Smooth muscle cell (in vitro differentiated cells): ENCODE measurements at regions not wholly inside any gene's neighbourhood (a gene's known extent, or its start where the extent isn't known, plus 50 kb on each side); places are given as distances from the start of the nearest gene placed in this dataset.

Source experiments
- DNase-seq: peaks from one replicate; lab custom pipeline; 2025; ENCODE audit not compliant: unreplicated experiment; lab: John Stamatoyannopoulos, UW
- H2AFZ ChIP-seq: fragments of 200-600 bp; sonication (generic); 2 replicates; pipeline ENCODE4 v1.6.0; 2016; ENCODE audit warnings: antibody characterized with exemption, low read depth, mild to moderate bottlenecking
- H3F3A ChIP-seq: fragments of 200-600 bp; sonication (generic); 2 replicates; pipeline ENCODE4 v1.6.0; 2017; ENCODE audit warnings: antibody characterized with exemption, low read depth
- H3K27ac ChIP-seq: fragments of 200-600 bp; sonication (generic); 2 replicates; pipeline ENCODE4 v1.5.1; 2016; ENCODE audit warnings: low read depth, mild to moderate bottlenecking
- H3K27me3 ChIP-seq: fragments of 200-600 bp; sonication (generic); 2 replicates; pipeline ENCODE4 v1.6.1; 2016; ENCODE audit warnings: low read depth, mild to moderate bottlenecking
- H3K36me3 ChIP-seq: fragments of 200-600 bp; sonication (generic); 2 replicates; pipeline ENCODE4 v1.5.1; 2016; ENCODE audit warnings: low read depth
- H3K4me1 ChIP-seq: fragments of 200-600 bp; sonication (generic); 2 replicates; pipeline ENCODE4 v1.5.1; 2016; ENCODE audit warnings: low read depth
- H3K4me2 ChIP-seq: fragments of 200-600 bp; sonication (generic); 2 replicates; pipeline ENCODE4 v1.6.0; 2016; ENCODE audit warnings: mild to moderate bottlenecking
- H3K4me3 ChIP-seq: fragments of 200-600 bp; sonication (generic); 2 replicates; pipeline ENCODE4 v1.5.1; 2016; ENCODE audit warnings: mild to moderate bottlenecking
- H3K79me2 ChIP-seq: fragments of 200-600 bp; sonication (generic); 2 replicates; pipeline ENCODE4 v1.6.0; 2016; ENCODE audit warnings: low read depth, mild to moderate bottlenecking
- H3K9ac ChIP-seq: fragments of 200-600 bp; sonication (generic); 2 replicates; pipeline ENCODE4 v1.6.0; 2016; ENCODE audit warnings: low read depth
- H3K9me3 ChIP-seq: fragments of 200-600 bp; sonication (generic); replicated peaks from 2 replicates; pipeline ENCODE4 v1.5.1; 2016; ENCODE audit warnings: low read depth
- H4K20me1 ChIP-seq: fragments of 200-600 bp; sonication (generic); 2 replicates; pipeline ENCODE4 v1.6.0; 2016; ENCODE audit warnings: low read depth
- WGBS: methylation state at CpG from one replicate; pipeline ENCODE4 v1.1.7; 2016; ENCODE audit warnings: low lambda C conversion rate; 5-methylcytosine and 5-hydroxymethylcytosine counted together
- TF ChIP-seq, protein P1 (sequence below): fragments of 200-600 bp; sonication (generic); IDR thresholded peaks from 2 replicates; pipeline ENCODE4 v1.5.1; 2017; ENCODE audit warnings: borderline replicate concordance, mild to moderate bottlenecking, antibody characterized with exemption; ENCODE audit not compliant: insufficient read depth, poor library complexity, severe bottlenecking

DNA sequence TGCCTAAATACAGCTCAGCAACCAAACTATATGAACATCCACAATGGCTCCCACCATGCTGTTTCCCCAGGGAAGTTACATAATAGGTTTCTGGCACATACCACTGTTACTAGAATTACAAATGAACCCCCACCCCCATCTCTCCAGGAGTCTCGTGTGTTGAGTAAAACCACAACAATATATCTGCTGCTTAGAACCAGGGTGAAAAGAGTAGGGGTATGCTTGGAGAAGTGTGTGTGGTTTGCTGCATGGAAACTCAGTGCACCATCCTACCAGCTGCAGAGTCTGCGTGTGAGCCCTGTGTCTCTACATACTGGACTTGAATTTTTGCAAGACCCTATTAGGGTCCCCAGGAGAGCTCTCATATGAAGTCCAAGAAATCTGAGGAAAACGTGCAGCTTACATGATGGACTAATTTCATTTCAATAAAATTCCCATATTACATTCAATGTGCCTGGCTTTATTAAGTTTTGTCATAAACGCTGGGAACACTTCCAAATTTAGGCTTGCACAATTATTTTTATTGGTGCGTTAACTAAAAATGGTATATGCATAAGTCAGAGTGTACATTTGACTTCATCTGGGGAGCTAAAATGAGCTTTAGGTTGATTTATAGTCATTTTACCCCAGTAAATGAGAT is 104.5 kb upstream of the NFIB start:
- Histone ChIP-seq H3K27me3 (no peaks in the 10 kb centered on the region), H3K4me3 (no peak overlapping the region), H3K27ac (no peak overlapping the region), H3K79me2 (no peaks in the 10 kb centered on the region), H3K9ac (no peak overlapping the region), H3K36me3 (no peaks in the 10 kb centered on the region), H2AFZ (no peak overlapping the region), H3K4me1 (no peaks in the 10 kb centered on the region), H4K20me1 (no peaks in the 10 kb centered on the region), H3K4me2 (peak overlapping the region; percentile 11), H3F3A (peaks cover 10% of the 10 kb centered on the region), H3K9me3 (no peaks in the 10 kb centered on the region)
- TF ChIP-seq, protein P1, sequence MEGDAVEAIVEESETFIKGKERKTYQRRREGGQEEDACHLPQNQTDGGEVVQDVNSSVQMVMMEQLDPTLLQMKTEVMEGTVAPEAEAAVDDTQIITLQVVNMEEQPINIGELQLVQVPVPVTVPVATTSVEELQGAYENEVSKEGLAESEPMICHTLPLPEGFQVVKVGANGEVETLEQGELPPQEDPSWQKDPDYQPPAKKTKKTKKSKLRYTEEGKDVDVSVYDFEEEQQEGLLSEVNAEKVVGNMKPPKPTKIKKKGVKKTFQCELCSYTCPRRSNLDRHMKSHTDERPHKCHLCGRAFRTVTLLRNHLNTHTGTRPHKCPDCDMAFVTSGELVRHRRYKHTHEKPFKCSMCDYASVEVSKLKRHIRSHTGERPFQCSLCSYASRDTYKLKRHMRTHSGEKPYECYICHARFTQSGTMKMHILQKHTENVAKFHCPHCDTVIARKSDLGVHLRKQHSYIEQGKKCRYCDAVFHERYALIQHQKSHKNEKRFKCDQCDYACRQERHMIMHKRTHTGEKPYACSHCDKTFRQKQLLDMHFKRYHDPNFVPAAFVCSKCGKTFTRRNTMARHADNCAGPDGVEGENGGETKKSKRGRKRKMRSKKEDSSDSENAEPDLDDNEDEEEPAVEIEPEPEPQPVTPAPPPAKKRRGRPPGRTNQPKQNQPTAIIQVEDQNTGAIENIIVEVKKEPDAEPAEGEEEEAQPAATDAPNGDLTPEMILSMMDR, result no peak
- WGBS, result 78% methylated on average over 5 of the region's 5 CpGs
- no peak for DNase-seq

DNA sequence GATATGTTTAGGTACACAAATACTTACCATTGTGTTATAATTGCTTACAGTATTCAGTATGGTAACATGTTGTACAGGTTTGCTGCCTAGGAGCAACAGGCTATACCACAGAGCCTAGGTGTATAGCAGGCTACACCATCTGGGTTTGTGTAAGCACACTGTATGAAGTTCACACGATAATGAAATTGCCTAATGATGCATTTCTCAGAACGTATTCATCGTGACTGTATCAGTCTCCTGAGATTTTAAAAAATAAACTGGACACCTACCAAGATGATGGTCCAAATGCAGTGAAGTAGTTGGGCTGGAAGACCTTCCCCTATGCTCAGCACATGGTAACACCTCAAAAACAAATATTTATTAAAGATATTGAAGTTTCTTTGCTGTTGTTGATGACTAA is 103.3 kb upstream of the NFIB start:
- 79% methylated on average over 3 of the region's 3 CpGs for WGBS
- no peak overlapping the region for H3K4me2 ChIP-seq
- TF ChIP-seq, protein P1, result no peak

DNA sequence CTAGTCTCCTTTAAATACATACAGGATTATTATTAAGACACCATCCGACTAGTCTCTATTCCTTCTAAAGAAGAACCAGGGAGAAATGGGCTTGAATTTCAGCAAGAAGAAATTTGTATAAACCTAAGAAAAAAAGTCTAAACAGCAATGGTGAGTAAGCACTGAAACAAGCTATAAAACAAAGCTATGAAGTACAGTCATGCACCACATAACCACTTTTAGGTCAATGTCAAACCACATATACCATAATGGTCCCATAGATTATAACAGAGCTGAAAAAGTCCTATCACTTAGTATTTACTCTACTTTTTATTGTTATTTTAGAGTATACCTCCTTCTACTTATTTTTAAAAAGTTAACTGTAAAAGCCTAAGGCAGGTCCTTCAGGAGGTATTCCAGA is 102.0 kb upstream of the NFIB start:
- WGBS, result 54% methylated on average over 1 of the region's 1 CpG
- H3K36me3 ChIP-seq, result no peaks in the 10 kb centered on the region
- no peak for DNase-seq
- H3K4me2 ChIP-seq, result peak overlapping the region; percentile 52
- H3K27ac ChIP-seq, result peak overlapping the region; percentile 24
- H2AFZ ChIP-seq, result no peak overlapping the region
- peaks cover 10% of the 10 kb centered on the region for H3F3A ChIP-seq
- no peak overlapping the region for H3K9ac ChIP-seq
- no peaks in the 10 kb centered on the region for H3K9me3 ChIP-seq
- TF ChIP-seq, protein P1, result no peak
- H4K20me1 ChIP-seq, result no peaks in the 10 kb centered on the region
- no peaks in the 10 kb centered on the region for H3K79me2 ChIP-seq
- no peaks in the 10 kb centered on the region for H3K4me1 ChIP-seq
- no peaks in the 10 kb centered on the region for H3K27me3 ChIP-seq
- no peak overlapping the region for H3K4me3 ChIP-seq

More for the DNA sequence above, 103.3 kb upstream of the NFIB start:
- no peaks in the 10 kb centered on the region for H3K79me2 ChIP-seq
- peaks cover 10% of the 10 kb centered on the region for H3F3A ChIP-seq
- H3K36me3 ChIP-seq, result no peaks in the 10 kb centered on the region
- H3K4me3 ChIP-seq, result no peak overlapping the region
- H3K4me1 ChIP-seq, result no peaks in the 10 kb centered on the region
- no peaks in the 10 kb centered on the region for H3K9me3 ChIP-seq
- no peak overlapping the region for H2AFZ ChIP-seq
- no peaks in the 10 kb centered on the region for H4K20me1 ChIP-seq
- no peak overlapping the region for H3K27ac ChIP-seq
- H3K27me3 ChIP-seq, result no peaks in the 10 kb centered on the region
- no peak for DNase-seq
- H3K9ac ChIP-seq, result no peak overlapping the region

DNA sequence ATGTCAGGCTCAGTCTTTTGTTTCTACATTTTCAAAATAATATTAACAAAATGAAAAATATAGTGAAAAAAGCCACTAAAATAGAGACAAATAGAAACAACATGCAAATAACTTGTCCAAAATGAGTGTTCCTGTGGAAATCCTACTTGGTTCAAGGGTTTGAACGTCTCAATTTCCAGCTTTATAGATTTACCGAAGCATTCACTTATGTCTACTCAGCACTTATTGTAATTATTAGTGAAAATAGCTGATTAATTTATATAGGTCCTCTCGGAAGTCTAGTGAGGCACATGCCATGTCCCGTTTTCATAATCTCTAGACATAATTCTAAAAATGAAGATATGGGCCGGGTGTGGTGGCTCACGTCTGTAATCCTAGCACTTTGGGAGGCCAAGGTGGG is 99.9 kb upstream of the NFIB start:
- Histone ChIP-seq H3K36me3 (no peaks in the 10 kb centered on the region), H3K4me3 (no peak overlapping the region), H2AFZ (no peak overlapping the region), H3F3A (peaks cover 10% of the 10 kb centered on the region), H3K79me2 (no peaks in the 10 kb centered on the region), H3K9me3 (no peaks in the 10 kb centered on the region), H3K9ac (no peak overlapping the region), H3K27ac (no peak overlapping the region), H3K27me3 (no peaks in the 10 kb centered on the region), H3K4me2 (no peak overlapping the region), H4K20me1 (no peaks in the 10 kb centered on the region), H3K4me1 (no peaks in the 10 kb centered on the region)
- DNase-seq, result no peak
- WGBS, result 97% methylated on average over 6 of the region's 6 CpGs
- TF ChIP-seq, protein P1, result no peak
